Stomach (tissue), 4 donors: ENCODE measurements at regions not wholly inside any gene's neighbourhood (a gene's known extent, or its start where the extent isn't known, plus 50 kb on each side); places are given as distances from the start of the nearest gene placed in this dataset.

Experiments
- EP300 ChIP-seq: sonication (generic); formaldehyde crosslinking; IDR thresholded peaks from one replicate; pipeline ENCODE4 v1.6.1; 2017; ENCODE audit warnings: antibody characterized with exemption
- POLR2A ChIP-seq, 4 donors: fragments of 450-650 bp; IDR thresholded peaks; one replicate each; pipeline ENCODE4 v1.6.1; 2016; ENCODE audit warnings: antibody characterized with exemption in 4 of 4, control low read depth in 2 of 4, mild to moderate bottlenecking in 1 of 4, moderate library complexity in 1 of 4
- POLR2AphosphoS5 ChIP-seq, 3 donors: sonication (generic); formaldehyde crosslinking; IDR thresholded peaks; one replicate each; pipeline ENCODE4 v1.6.1; 2016; ENCODE audit warnings: antibody characterized with exemption in 3 of 3
- TF ChIP-seq, protein P1 (sequence below), 7 experiments: fragments of 450-650 bp in 4 of 7; fragments of 200-600 bp in 3 of 7; sonication (generic) in 3 of 7; IDR thresholded peaks; one replicate each; pipeline ENCODE4 v1.5.1; 2016 to 2019; ENCODE audit warnings: antibody characterized with exemption in 7 of 7, control low read depth in 2 of 7, mild to moderate bottlenecking in 1 of 7

DNA sequence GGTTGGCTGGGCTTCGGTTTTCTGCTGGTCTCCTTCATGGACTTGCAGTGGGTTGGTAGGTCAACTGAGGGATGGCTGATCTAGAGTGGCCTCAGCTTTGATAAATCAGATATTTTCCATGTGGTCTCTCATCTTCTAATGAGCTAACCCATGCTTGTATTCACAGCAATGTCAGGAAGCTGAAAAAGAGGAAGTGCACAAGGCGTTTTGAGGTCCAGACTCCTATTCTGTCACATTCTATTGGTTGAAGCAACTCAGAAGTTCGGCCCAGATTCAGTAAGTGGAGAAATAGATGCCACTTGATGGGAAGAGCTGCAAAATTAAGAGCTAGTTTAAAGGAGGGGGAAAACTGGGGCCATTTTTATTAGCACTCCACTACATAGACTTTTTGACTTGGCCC, 361.2 kb downstream of the DIPK2A start:
- TF ChIP-seq POLR2A (IDR thresholded peaks at IDR 0.05), result no peak
- TF ChIP-seq, protein P1, sequence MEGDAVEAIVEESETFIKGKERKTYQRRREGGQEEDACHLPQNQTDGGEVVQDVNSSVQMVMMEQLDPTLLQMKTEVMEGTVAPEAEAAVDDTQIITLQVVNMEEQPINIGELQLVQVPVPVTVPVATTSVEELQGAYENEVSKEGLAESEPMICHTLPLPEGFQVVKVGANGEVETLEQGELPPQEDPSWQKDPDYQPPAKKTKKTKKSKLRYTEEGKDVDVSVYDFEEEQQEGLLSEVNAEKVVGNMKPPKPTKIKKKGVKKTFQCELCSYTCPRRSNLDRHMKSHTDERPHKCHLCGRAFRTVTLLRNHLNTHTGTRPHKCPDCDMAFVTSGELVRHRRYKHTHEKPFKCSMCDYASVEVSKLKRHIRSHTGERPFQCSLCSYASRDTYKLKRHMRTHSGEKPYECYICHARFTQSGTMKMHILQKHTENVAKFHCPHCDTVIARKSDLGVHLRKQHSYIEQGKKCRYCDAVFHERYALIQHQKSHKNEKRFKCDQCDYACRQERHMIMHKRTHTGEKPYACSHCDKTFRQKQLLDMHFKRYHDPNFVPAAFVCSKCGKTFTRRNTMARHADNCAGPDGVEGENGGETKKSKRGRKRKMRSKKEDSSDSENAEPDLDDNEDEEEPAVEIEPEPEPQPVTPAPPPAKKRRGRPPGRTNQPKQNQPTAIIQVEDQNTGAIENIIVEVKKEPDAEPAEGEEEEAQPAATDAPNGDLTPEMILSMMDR (IDR thresholded peaks at IDR 0.05), result no peak
- TF ChIP-seq EP300, result no peak
- no peak for TF ChIP-seq POLR2AphosphoS5 (IDR thresholded peaks at IDR 0.05)
